CD14-positive monocyte (primary cell): ENCODE measurements at regions not wholly inside any gene's neighbourhood (a gene's known extent, or its start where the extent isn't known, plus 50 kb on each side); places are given as distances from the start of the nearest gene placed in this dataset.
A peak's percentile ranks its signal among the peaks of the same experiment; 100 is the strongest.

Experiments used
- DNase-seq, 3 donors: peaks; one replicate each; pipeline ENCODE4 v3.0.0-alpha.2; 2011 to 2022
- H2AFZ ChIP-seq: 2 replicates; pipeline ENCODE4 v1.6.0; 2012; ENCODE audit warnings: mild to moderate bottlenecking, low read depth, low read length, inconsistent platforms; ENCODE audit not compliant: insufficient read depth, poor library complexity, severe bottlenecking
- H3K27ac ChIP-seq, 2 donors: 1 replicate in 1 of 2; 2 replicates in 1 of 2; pipeline ENCODE4 v1.5.1; 2012 to 2013; ENCODE audit warnings: low read length in 2 of 2, control low read depth in 1 of 2, inconsistent platforms in 1 of 2, low read depth in 1 of 2, mild to moderate bottlenecking in 1 of 2
- H3K27me3 ChIP-seq, 2 donors: one replicate each; pipeline versions ENCODE4 v1.6.0 to v1.6.1; 2011 to 2013; ENCODE audit warnings: low read length in 2 of 2; ENCODE audit not compliant: control insufficient read depth in 2 of 2, insufficient read depth in 2 of 2
- H3K36me3 ChIP-seq, 2 donors: replicated peaks in 1 of 2; 1 replicate in 1 of 2; 2 replicates in 1 of 2; pipeline versions ENCODE4 v1.5.1 to v1.6.1; 2012 to 2013; ENCODE audit warnings: low read length in 2 of 2, control low read depth in 1 of 2, inconsistent platforms in 1 of 2, mild to moderate bottlenecking in 1 of 2; ENCODE audit not compliant: insufficient read depth in 2 of 2, control insufficient read depth in 1 of 2
- H3K4me1 ChIP-seq, 2 donors: 1 replicate in 1 of 2; 2 replicates in 1 of 2; pipeline versions ENCODE4 v1.5.1 to v1.6.1; 2012 to 2013; ENCODE audit warnings: low read length in 2 of 2, control low read depth in 1 of 2, inconsistent platforms in 1 of 2, mild to moderate bottlenecking in 1 of 2, moderate library complexity in 1 of 2; ENCODE audit not compliant: insufficient read depth in 2 of 2, control insufficient read depth in 1 of 2
- H3K4me2 ChIP-seq: replicated peaks from 2 replicates; pipeline ENCODE3; 2012; ENCODE audit warnings: low read length, moderate library complexity, mild to moderate bottlenecking; ENCODE audit not compliant: poor library complexity, severe bottlenecking; ENCODE audit errors: extremely low read depth
- H3K4me3 ChIP-seq, 3 experiments: fragments of 200-600 bp in 1 of 3; sonication (generic) in 1 of 3; replicated peaks in 1 of 3; 1 replicate in 2 of 3; 2 replicates in 1 of 3; pipeline ENCODE4 v1.5.1; 2011 to 2013; ENCODE audit warnings: low read length in 3 of 3, mild to moderate bottlenecking in 3 of 3, control low read depth in 2 of 3, low read depth in 2 of 3, inconsistent platforms in 1 of 3, moderate library complexity in 1 of 3
- H3K79me2 ChIP-seq: 2 replicates; pipeline ENCODE4 v1.6.0; 2012; ENCODE audit warnings: mild to moderate bottlenecking, control low read depth, inconsistent platforms, low read length, moderate library complexity; ENCODE audit not compliant: insufficient read depth
- H3K9ac ChIP-seq: 2 replicates; pipeline ENCODE4 v1.6.0; 2017; ENCODE audit warnings: low read length, mild to moderate bottlenecking; ENCODE audit not compliant: insufficient read depth, poor library complexity, severe bottlenecking
- H3K9me3 ChIP-seq, 2 donors: replicated peaks in 1 of 2; 1 replicate in 1 of 2; 2 replicates in 1 of 2; pipeline versions ENCODE4 v1.5.1 to v1.6.1; 2012 to 2013; ENCODE audit warnings: low read length in 2 of 2, control low read depth in 1 of 2; ENCODE audit not compliant: control insufficient read depth in 1 of 2, insufficient read depth in 1 of 2
- H4K20me1 ChIP-seq: 2 replicates; pipeline ENCODE4 v1.6.0; 2012; ENCODE audit warnings: mild to moderate bottlenecking, low read length, control low read depth, moderate library complexity; ENCODE audit not compliant: insufficient read depth
- H3K27ac Mint-ChIP-seq, 7 donors: one replicate each; pipeline ENCODE4 v1.8.0; 2020; ENCODE audit warnings: mild to moderate bottlenecking in 7 of 7, mixed read lengths in 7 of 7, moderate library complexity in 6 of 7, inconsistent platforms in 2 of 7
- H3K27me3 Mint-ChIP-seq, 3 donors: one replicate each; pipeline ENCODE4 v1.8.0; 2021 to 2022; ENCODE audit warnings: low read depth in 3 of 3, mild to moderate bottlenecking in 3 of 3, mixed read lengths in 3 of 3, moderate library complexity in 3 of 3, inconsistent platforms in 1 of 3
- H3K36me3 Mint-ChIP-seq, 2 donors: one replicate each; pipeline ENCODE4 v1.8.0; 2020; ENCODE audit warnings: mixed read lengths in 2 of 2, inconsistent platforms in 1 of 2, mild to moderate bottlenecking in 1 of 2
- H3K4me1 Mint-ChIP-seq: one replicate; pipeline ENCODE4 v1.8.0; 2020; ENCODE audit warnings: mild to moderate bottlenecking, mixed read lengths
- H3K4me3 Mint-ChIP-seq, 2 donors: one replicate each; pipeline ENCODE4 v1.8.0; 2020; ENCODE audit warnings: mild to moderate bottlenecking in 2 of 2, mixed read lengths in 2 of 2, moderate library complexity in 1 of 2
- H3K9me3 Mint-ChIP-seq, 7 donors: one replicate each; pipeline ENCODE4 v1.8.0; 2020 to 2022; ENCODE audit warnings: mixed read lengths in 7 of 7, mild to moderate bottlenecking in 6 of 7, moderate library complexity in 6 of 7, inconsistent platforms in 2 of 7
- WGBS: methylation state at CpG from one replicate; pipeline ENCODE4 v1.1.5; 2013; ENCODE audit warnings: missing lambda C conversion rate; ENCODE audit not compliant: insufficient coverage; 5-methylcytosine and 5-hydroxymethylcytosine counted together
- intact Hi-C, 2 donors: fragments of 100-400 bp; cut with micrococcal nuclease; formaldehyde crosslinking; loops; one replicate each; pipeline versions ENCODE4 v1.15.0 to v1.15.1; 2023
- TF ChIP-seq, protein P1 (sequence below): fragments of 200-600 bp; IDR thresholded peaks from one replicate; pipeline ENCODE4 v1.8.0; 2022; ENCODE audit warnings: antibody characterized with exemption, mild to moderate bottlenecking

DNA sequence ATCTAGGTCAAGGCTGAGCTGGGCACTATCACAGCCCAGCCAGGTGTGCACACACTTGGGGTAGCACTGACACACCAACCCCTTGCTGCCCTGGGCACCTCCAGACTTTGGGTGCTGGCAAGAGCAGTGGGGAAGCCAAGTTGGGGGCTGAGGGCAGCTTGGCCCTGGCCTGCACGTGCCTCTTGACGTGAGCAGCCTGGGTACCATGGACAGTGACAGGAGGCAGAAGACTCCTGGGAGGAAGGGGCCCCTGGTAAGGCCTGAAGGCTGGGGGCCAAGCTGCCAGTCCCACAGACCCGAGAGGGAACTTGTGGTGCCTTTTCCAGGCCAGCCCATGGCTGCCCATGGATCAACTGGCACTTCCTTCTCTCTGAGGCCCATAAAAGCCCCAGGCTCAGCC, 124.1 kb upstream of the SFSWAP start:
- Histone ChIP-seq H3K79me2 (no peaks in the 10 kb centered on the region), H3K27ac (no peak overlapping the region), H3K4me3 (no peak overlapping the region), H3K4me1 (peaks cover 24 to 27% of the 10 kb centered on the region in 2 donors), H3K9me3 (peaks cover 23 to 25% of the 10 kb centered on the region in 2 donors), H2AFZ (no peak overlapping the region), H3K4me2 (no peak overlapping the region), H3K27me3 (no peaks in the 10 kb centered on the region), H3K36me3 (no peaks in the 10 kb centered on the region), H4K20me1 (no peaks in the 10 kb centered on the region), H3K9ac (no peak overlapping the region)
- DNase-seq: no peak
- H3K4me1 Mint-ChIP-seq: peaks cover 28% of the 10 kb centered on the region
- no peak overlapping the region for H3K27ac Mint-ChIP-seq
- peaks cover 0 to 3% of the 10 kb centered on the region in 2 donors for H3K36me3 Mint-ChIP-seq
- no peak overlapping the region for H3K4me3 Mint-ChIP-seq
- intact Hi-C loops: no loop called here
- 87% methylated on average over 3 of the region's 3 CpGs for WGBS
- H3K27me3 Mint-ChIP-seq: peaks cover 0 to 10% (median 5%) of the 10 kb centered on the region in 3 donors
- H3K9me3 Mint-ChIP-seq: peaks cover 8 to 33% (median 26%) of the 10 kb centered on the region in 7 donors
- TF ChIP-seq, protein P1, sequence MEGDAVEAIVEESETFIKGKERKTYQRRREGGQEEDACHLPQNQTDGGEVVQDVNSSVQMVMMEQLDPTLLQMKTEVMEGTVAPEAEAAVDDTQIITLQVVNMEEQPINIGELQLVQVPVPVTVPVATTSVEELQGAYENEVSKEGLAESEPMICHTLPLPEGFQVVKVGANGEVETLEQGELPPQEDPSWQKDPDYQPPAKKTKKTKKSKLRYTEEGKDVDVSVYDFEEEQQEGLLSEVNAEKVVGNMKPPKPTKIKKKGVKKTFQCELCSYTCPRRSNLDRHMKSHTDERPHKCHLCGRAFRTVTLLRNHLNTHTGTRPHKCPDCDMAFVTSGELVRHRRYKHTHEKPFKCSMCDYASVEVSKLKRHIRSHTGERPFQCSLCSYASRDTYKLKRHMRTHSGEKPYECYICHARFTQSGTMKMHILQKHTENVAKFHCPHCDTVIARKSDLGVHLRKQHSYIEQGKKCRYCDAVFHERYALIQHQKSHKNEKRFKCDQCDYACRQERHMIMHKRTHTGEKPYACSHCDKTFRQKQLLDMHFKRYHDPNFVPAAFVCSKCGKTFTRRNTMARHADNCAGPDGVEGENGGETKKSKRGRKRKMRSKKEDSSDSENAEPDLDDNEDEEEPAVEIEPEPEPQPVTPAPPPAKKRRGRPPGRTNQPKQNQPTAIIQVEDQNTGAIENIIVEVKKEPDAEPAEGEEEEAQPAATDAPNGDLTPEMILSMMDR: no peak

- H3K4me1 ChIP-seq: peaks cover 25 to 30% of the 10 kb centered on the region in 2 donors
- no peak overlapping the region for H3K27ac ChIP-seq
- no peak overlapping the region for H2AFZ ChIP-seq
- no peaks in the 10 kb centered on the region for H3K79me2 ChIP-seq
- Mint-ChIP-seq H3K27me3 (peaks cover 0 to 10% (median 4%) of the 10 kb centered on the region in 3 donors), H3K4me3 (no peak overlapping the region), H3K4me1 (peaks cover 34% of the 10 kb centered on the region), H3K27ac (peak overlapping the region in 1 of 7 donors; percentile 38), H3K9me3 (peaks cover 13 to 33% (median 29%) of the 10 kb centered on the region in 7 donors), H3K36me3 (peaks cover 0 to 3% of the 10 kb centered on the region in 2 donors)
- H4K20me1 ChIP-seq: no peaks in the 10 kb centered on the region
- TF ChIP-seq, protein P1: no peak
- DNase-seq: no peak
- WGBS: 91% methylated on average over 7 of the region's 11 CpGs
- H3K9me3 ChIP-seq: peaks cover 23 to 25% of the 10 kb centered on the region in 2 donors
- H3K4me2 ChIP-seq: no peak overlapping the region
- H3K27me3 ChIP-seq: no peaks in the 10 kb centered on the region
- H3K4me3 ChIP-seq: no peak overlapping the region
- H3K9ac ChIP-seq: no peak overlapping the region
- intact Hi-C loops: no loop called here
- no peaks in the 10 kb centered on the region for H3K36me3 ChIP-seq
These were observed 123.3 kb upstream of the SFSWAP start for GRCh38 chr12:131587565-131587964.
